Endodermal cell (in vitro differentiated cells): ENCODE measurements at regions not wholly inside any gene's neighbourhood (a gene's known extent, or its start where the extent isn't known, plus 50 kb on each side); places are given as distances from the start of the nearest gene placed in this dataset.

Source experiments
- DNase-seq: peaks from one replicate; pipeline ENCODE4 v3.0.0-alpha.2; 2017
- H3K27ac ChIP-seq: 2 replicates; pipeline ENCODE4 v1.5.1; 2013; ENCODE audit warnings: mild to moderate bottlenecking, low read depth, low read length, moderate library complexity
- H3K27me3 ChIP-seq: 2 replicates; pipeline ENCODE4 v1.6.1; 2013; ENCODE audit warnings: mild to moderate bottlenecking, low read length, moderate library complexity; ENCODE audit not compliant: insufficient read depth, control insufficient read depth, poor library complexity, severe bottlenecking
- H3K36me3 ChIP-seq: 2 replicates; pipeline ENCODE4 v1.7.0; 2013; ENCODE audit warnings: mild to moderate bottlenecking, low read length, moderate library complexity; ENCODE audit not compliant: control insufficient read depth, insufficient read depth
- H3K4me1 ChIP-seq: one replicate; pipeline ENCODE4 v1.7.0; 2013; ENCODE audit warnings: low read length; ENCODE audit not compliant: control insufficient read depth, insufficient read depth
- H3K4me3 ChIP-seq: 2 replicates; pipeline ENCODE4 v1.5.1; 2013; ENCODE audit warnings: mild to moderate bottlenecking, low read length, moderate library complexity
- H3K9ac ChIP-seq: 2 replicates; pipeline ENCODE4 v1.6.1; 2013; ENCODE audit warnings: mild to moderate bottlenecking, low read length, moderate library complexity; ENCODE audit not compliant: poor library complexity, severe bottlenecking; ENCODE audit errors: extremely low read depth
- H3K9me3 ChIP-seq: 2 replicates; pipeline ENCODE4 v1.6.1; 2013; ENCODE audit warnings: mild to moderate bottlenecking, low read length, moderate library complexity; ENCODE audit not compliant: control insufficient read depth
- H3K27ac Mint-ChIP-seq: 2 replicates; pipeline ENCODE4 v1.8.0; 2020; ENCODE audit warnings: mixed read lengths
- H3K27me3 Mint-ChIP-seq: 2 replicates; pipeline ENCODE4 v1.8.0; 2021; ENCODE audit warnings: mild to moderate bottlenecking, mixed read lengths; ENCODE audit not compliant: insufficient read depth
- H3K36me3 Mint-ChIP-seq: 2 replicates; pipeline ENCODE4 v1.8.0; 2020; ENCODE audit warnings: low read depth, mixed read lengths
- H3K4me1 Mint-ChIP-seq: 2 replicates; pipeline ENCODE4 v1.8.0; 2020; ENCODE audit warnings: mixed read lengths
- H3K4me3 Mint-ChIP-seq: 2 replicates; pipeline ENCODE4 v1.8.0; 2020; ENCODE audit warnings: mild to moderate bottlenecking, moderate library complexity, mixed read lengths
- H3K9me3 Mint-ChIP-seq: 2 replicates; pipeline ENCODE4 v1.8.0; 2020; ENCODE audit warnings: mild to moderate bottlenecking, mixed read lengths
- CTCF ChIP-seq: fragments of 200-600 bp; sonication (generic); conservative IDR thresholded peaks from 2 replicates; pipeline ENCODE4 v1.5.0; 2021; ENCODE audit warnings: antibody characterized with exemption, mild to moderate bottlenecking
- WGBS, 2 experiments: methylation state at CpG; one replicate each; pipeline versions ENCODE4 v1.1.5 to v1.1.7; 2013; ENCODE audit warnings: missing lambda C conversion rate in 2 of 2, mixed read lengths in 1 of 2; ENCODE audit not compliant: insufficient coverage in 1 of 2, insufficient read length in 1 of 2; 5-methylcytosine and 5-hydroxymethylcytosine counted together

GRCh38 chrX:7389576-7389975 lies 241.6 kb upstream of the PUDP start:
- no peaks in the 10 kb centered on the region for H3K4me1 Mint-ChIP-seq
- no peak overlapping the region for H3K27ac Mint-ChIP-seq
- 91% methylated on average over 2 of the region's 2 CpGs; no CpG with 5 or more reads in 1 of the 2 experiments for WGBS, 2 experiments
- no peak overlapping the region for H3K4me3 Mint-ChIP-seq
- H3K9ac ChIP-seq = no peak overlapping the region
- H3K4me1 ChIP-seq = no peaks in the 10 kb centered on the region
- no peak for TF ChIP-seq CTCF
- no peaks in the 10 kb centered on the region for H3K36me3 ChIP-seq
- no peaks in the 10 kb centered on the region for H3K27me3 Mint-ChIP-seq
- H3K4me3 ChIP-seq = no peak overlapping the region
- DNase-seq = no peak
- no peaks in the 10 kb centered on the region for H3K9me3 ChIP-seq
- H3K36me3 Mint-ChIP-seq = no peaks in the 10 kb centered on the region
- no peaks in the 10 kb centered on the region for H3K27me3 ChIP-seq
- H3K27ac ChIP-seq = no peak overlapping the region
- H3K9me3 Mint-ChIP-seq = no peaks in the 10 kb centered on the region

- H3K27me3 Mint-ChIP-seq = no peaks in the 10 kb centered on the region
- Histone ChIP-seq H3K4me1 (no peaks in the 10 kb centered on the region), H3K4me3 (no peak overlapping the region), H3K27me3 (no peaks in the 10 kb centered on the region), H3K36me3 (no peaks in the 10 kb centered on the region), H3K9ac (no peak overlapping the region), H3K27ac (no peak overlapping the region), H3K9me3 (no peaks in the 10 kb centered on the region)
- no peaks in the 10 kb centered on the region for H3K36me3 Mint-ChIP-seq
- no peak overlapping the region for H3K4me3 Mint-ChIP-seq
- DNase-seq = no peak
- H3K9me3 Mint-ChIP-seq = no peaks in the 10 kb centered on the region
- no peak for TF ChIP-seq CTCF
- no peaks in the 10 kb centered on the region for H3K4me1 Mint-ChIP-seq
- 95% methylated on average over 4 of the region's 4 CpGs; no CpG with 5 or more reads in 1 of the 2 experiments for WGBS, 2 experiments
- no peak overlapping the region for H3K27ac Mint-ChIP-seq
Measured at GRCh38 chrX:7385131-7385530, 237.2 kb upstream of the PUDP start.

GRCh38 chrX:7378406-7378805 lies 230.5 kb upstream of the PUDP start:
- H3K36me3 Mint-ChIP-seq = no peaks in the 10 kb centered on the region
- Histone ChIP-seq H3K36me3 (no peaks in the 10 kb centered on the region), H3K27me3 (no peaks in the 10 kb centered on the region), H3K4me3 (no peak overlapping the region), H3K4me1 (no peaks in the 10 kb centered on the region), H3K9ac (no peak overlapping the region), H3K9me3 (peaks cover 13% of the 10 kb centered on the region), H3K27ac (no peak overlapping the region)
- WGBS, 2 experiments = 87 to 93% methylated on average over 2 to 3 of the region's 3 CpGs
- H3K9me3 Mint-ChIP-seq = peaks cover 20% of the 10 kb centered on the region
- no peak for TF ChIP-seq CTCF
- H3K27me3 Mint-ChIP-seq = peaks cover 6% of the 10 kb centered on the region
- no peak overlapping the region for H3K4me3 Mint-ChIP-seq
- no peak for DNase-seq
- H3K4me1 Mint-ChIP-seq = no peaks in the 10 kb centered on the region
- no peak overlapping the region for H3K27ac Mint-ChIP-seq
